ENCODE measurements at regions not wholly inside any gene's neighbourhood (a gene's known extent, or its start where the extent isn't known, plus 50 kb on each side); places are given as distances from the start of the nearest gene placed in this dataset.

- TF ChIP-seq POLR2AphosphoS5 (IDR thresholded peaks at IDR 0.05; ENCODE audit: borderline replicate concordance, low read depth, low read length) (no peak), FOXP2 (optimal IDR thresholded peaks at IDR 0.05; ENCODE audit: control extremely low read depth, extremely low read length, insufficient read depth) (no peak), EZH2 (IDR thresholded peaks at IDR 0.05) (no peak)
These were observed 288.8 kb upstream of the NFE2L3 start for GRCh38 chr7:25863005-25863728.

All from SK-N-MC (cell line).